Panc1 (cell line): ENCODE measurements at regions not wholly inside any gene's neighbourhood (a gene's known extent, or its start where the extent isn't known, plus 50 kb on each side); places are given as distances from the start of the nearest gene placed in this dataset.

ENCODE experiments used
- POLR2AphosphoS5 ChIP-seq: IDR thresholded peaks from 2 replicates; pipeline ENCODE4 v1.6.1; 2012; ENCODE audit warnings: mild to moderate bottlenecking, low read depth, low read length, moderate library complexity
- SIN3A ChIP-seq: IDR thresholded peaks from 2 replicates; pipeline ENCODE4 v1.6.1; 2012; ENCODE audit warnings: low read depth, mild to moderate bottlenecking, low read length, moderate library complexity, borderline replicate concordance; ENCODE audit not compliant: insufficient read depth
- TCF7L2 ChIP-seq: IDR thresholded peaks from 2 replicates; pipeline ENCODE4 v1.6.1; 2011; ENCODE audit warnings: mild to moderate bottlenecking, low read depth, low read length, inconsistent platforms
- TF ChIP-seq, protein P1 (sequence below): fragments of 450-650 bp; IDR thresholded peaks from 2 replicates; pipeline ENCODE4 v1.5.1; 2017; ENCODE audit warnings: mild to moderate bottlenecking
- TF ChIP-seq, protein P2 (sequence below), 2 experiments: IDR thresholded peaks; 2 replicates each; pipeline ENCODE4 v1.6.1; 2011 to 2012; ENCODE audit warnings: low read depth in 2 of 2, control low read depth in 1 of 2, low read length in 1 of 2, mild to moderate bottlenecking in 1 of 2, moderate library complexity in 1 of 2; ENCODE audit not compliant: insufficient read depth in 1 of 2

DNA sequence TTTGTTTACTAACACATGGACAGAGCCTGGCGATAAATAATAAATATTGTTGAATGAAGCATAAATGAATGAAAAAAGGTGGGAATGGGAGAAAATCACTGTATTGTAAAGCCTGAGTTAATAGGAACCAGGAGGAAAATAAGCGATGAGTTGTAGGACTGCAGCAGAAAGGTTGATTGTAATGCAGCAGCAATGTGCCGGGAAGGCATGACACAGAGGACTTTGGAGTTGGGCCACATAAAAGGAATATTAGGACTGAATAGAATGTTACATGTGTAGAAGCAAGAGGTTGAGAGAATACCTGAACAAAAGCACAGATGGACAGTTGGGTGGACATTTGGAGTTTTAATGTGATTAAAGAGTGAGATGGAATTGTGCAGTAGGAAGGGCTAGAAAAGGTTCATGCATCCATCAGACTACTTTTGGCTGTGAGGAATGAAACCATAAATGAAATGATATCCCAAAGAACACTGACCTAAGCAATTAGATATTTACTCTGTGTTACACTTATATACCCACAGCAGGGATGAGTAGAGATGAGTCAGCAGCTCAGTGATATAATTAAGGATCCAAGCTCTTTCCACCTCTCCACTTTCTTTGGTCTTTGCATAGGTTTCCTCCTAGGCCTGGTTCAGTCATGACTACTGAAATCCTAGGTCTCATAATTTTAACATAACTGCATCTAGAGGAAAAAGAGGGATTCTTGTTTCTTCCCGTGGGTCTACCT lies 55.4 kb downstream of the CCER1 start:
- TF ChIP-seq, protein P1, sequence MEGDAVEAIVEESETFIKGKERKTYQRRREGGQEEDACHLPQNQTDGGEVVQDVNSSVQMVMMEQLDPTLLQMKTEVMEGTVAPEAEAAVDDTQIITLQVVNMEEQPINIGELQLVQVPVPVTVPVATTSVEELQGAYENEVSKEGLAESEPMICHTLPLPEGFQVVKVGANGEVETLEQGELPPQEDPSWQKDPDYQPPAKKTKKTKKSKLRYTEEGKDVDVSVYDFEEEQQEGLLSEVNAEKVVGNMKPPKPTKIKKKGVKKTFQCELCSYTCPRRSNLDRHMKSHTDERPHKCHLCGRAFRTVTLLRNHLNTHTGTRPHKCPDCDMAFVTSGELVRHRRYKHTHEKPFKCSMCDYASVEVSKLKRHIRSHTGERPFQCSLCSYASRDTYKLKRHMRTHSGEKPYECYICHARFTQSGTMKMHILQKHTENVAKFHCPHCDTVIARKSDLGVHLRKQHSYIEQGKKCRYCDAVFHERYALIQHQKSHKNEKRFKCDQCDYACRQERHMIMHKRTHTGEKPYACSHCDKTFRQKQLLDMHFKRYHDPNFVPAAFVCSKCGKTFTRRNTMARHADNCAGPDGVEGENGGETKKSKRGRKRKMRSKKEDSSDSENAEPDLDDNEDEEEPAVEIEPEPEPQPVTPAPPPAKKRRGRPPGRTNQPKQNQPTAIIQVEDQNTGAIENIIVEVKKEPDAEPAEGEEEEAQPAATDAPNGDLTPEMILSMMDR: no peak
- TF ChIP-seq POLR2AphosphoS5 (no peak), TCF7L2 (no peak), SIN3A (no peak)
- TF ChIP-seq, protein P2, sequence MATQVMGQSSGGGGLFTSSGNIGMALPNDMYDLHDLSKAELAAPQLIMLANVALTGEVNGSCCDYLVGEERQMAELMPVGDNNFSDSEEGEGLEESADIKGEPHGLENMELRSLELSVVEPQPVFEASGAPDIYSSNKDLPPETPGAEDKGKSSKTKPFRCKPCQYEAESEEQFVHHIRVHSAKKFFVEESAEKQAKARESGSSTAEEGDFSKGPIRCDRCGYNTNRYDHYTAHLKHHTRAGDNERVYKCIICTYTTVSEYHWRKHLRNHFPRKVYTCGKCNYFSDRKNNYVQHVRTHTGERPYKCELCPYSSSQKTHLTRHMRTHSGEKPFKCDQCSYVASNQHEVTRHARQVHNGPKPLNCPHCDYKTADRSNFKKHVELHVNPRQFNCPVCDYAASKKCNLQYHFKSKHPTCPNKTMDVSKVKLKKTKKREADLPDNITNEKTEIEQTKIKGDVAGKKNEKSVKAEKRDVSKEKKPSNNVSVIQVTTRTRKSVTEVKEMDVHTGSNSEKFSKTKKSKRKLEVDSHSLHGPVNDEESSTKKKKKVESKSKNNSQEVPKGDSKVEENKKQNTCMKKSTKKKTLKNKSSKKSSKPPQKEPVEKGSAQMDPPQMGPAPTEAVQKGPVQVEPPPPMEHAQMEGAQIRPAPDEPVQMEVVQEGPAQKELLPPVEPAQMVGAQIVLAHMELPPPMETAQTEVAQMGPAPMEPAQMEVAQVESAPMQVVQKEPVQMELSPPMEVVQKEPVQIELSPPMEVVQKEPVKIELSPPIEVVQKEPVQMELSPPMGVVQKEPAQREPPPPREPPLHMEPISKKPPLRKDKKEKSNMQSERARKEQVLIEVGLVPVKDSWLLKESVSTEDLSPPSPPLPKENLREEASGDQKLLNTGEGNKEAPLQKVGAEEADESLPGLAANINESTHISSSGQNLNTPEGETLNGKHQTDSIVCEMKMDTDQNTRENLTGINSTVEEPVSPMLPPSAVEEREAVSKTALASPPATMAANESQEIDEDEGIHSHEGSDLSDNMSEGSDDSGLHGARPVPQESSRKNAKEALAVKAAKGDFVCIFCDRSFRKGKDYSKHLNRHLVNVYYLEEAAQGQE (IDR thresholded peaks at IDR 0.05; ENCODE audit: insufficient read depth in 1 of 2, low read depth in 2 of 2, low read length in 1 of 2): no peak
